ENCODE measurements at regions not wholly inside any gene's neighbourhood (a gene's known extent, or its start where the extent isn't known, plus 50 kb on each side); places are given as distances from the start of the nearest gene placed in this dataset.

GRCh38 chr10:104582966-104583365 is 58.1 kb upstream of the SORCS3 start:
- peaks cover 22% of the 10 kb centered on the region for H3K4me1 Mint-ChIP-seq (ENCODE audit: low read depth)
- no peak overlapping the region for H3K4me3 Mint-ChIP-seq
- H3K9me3 Mint-ChIP-seq: no peaks in the 10 kb centered on the region
- no peak for TF ChIP-seq CTCF (IDR thresholded peaks at IDR 0.05)
- H3K27me3 Mint-ChIP-seq: peaks cover 16% of the 10 kb centered on the region
- no peak overlapping the region for H3K27ac Mint-ChIP-seq
- H3K36me3 Mint-ChIP-seq (ENCODE audit: low read depth): no peaks in the 10 kb centered on the region
- intact Hi-C loops (cut with micrococcal nuclease): no loop called here
- ChIA-PET CTCF (interaction anchor here (1.3 kb wide), 1 partner anchor 20 kb away, joined by 4 read pairs; no protein-coding TSS in a partner anchor), POLR2A (no interaction called here)
- DNase-seq (no peak), ATAC-seq (no peak)

GRCh38 chr10:104584541-104584940 is 56.5 kb upstream of the SORCS3 start:
- ChIA-PET POLR2A (no interaction called here), CTCF (no interaction called here)
- ATAC-seq: no peak
- peaks cover 13% of the 10 kb centered on the region for H3K27me3 Mint-ChIP-seq
- peaks cover 22% of the 10 kb centered on the region for H3K4me1 Mint-ChIP-seq (ENCODE audit: low read depth)
- intact Hi-C loops (cut with micrococcal nuclease): no loop called here
- no peak overlapping the region for H3K4me3 Mint-ChIP-seq
- no peaks in the 10 kb centered on the region for H3K36me3 Mint-ChIP-seq (ENCODE audit: low read depth)
- TF ChIP-seq CTCF (IDR thresholded peaks at IDR 0.05): no peak
- no peak overlapping the region for H3K27ac Mint-ChIP-seq
- no peak for DNase-seq
- no peaks in the 10 kb centered on the region for H3K9me3 Mint-ChIP-seq

- ChIA-PET POLR2A (no interaction called here), CTCF (no interaction called here)
- Mint-ChIP-seq H3K4me1 (ENCODE audit: low read depth) (peaks cover 18% of the 10 kb centered on the region), H3K27me3 (peaks cover 6% of the 10 kb centered on the region), H3K27ac (no peak overlapping the region), H3K9me3 (no peaks in the 10 kb centered on the region), H3K36me3 (ENCODE audit: low read depth) (no peaks in the 10 kb centered on the region), H3K4me3 (no peak overlapping the region)
- DNase-seq (no peak), ATAC-seq (no peak)
- TF ChIP-seq CTCF (IDR thresholded peaks at IDR 0.05): no peak
- intact Hi-C loops (cut with micrococcal nuclease): no loop called here
These were observed 53.3 kb upstream of the SORCS3 start for GRCh38 chr10:104587751-104588150.

GRCh38 chr10:104589431-104589830 is 51.7 kb upstream of the SORCS3 start:
- no peak overlapping the region for H3K4me3 Mint-ChIP-seq
- H3K27ac Mint-ChIP-seq: no peak overlapping the region
- no peaks in the 10 kb centered on the region for H3K9me3 Mint-ChIP-seq
- intact Hi-C loops (cut with micrococcal nuclease): no loop called here
- ChIA-PET CTCF (interaction anchor here (0.7 to 1.7 kb wide), 2 partner anchors 10 to 284 kb away, joined by 3 to 8 read pairs; no protein-coding TSS in a partner anchor), POLR2A (interaction anchor here (0.8 kb wide), 1 partner anchor 260 kb away, joined by 3 read pairs; no protein-coding TSS in a partner anchor)
- ATAC-seq (no peak), DNase-seq (no peak)
- H3K36me3 Mint-ChIP-seq (ENCODE audit: low read depth): no peaks in the 10 kb centered on the region
- H3K27me3 Mint-ChIP-seq: peaks cover 8% of the 10 kb centered on the region
- H3K4me1 Mint-ChIP-seq (ENCODE audit: low read depth): peaks cover 18% of the 10 kb centered on the region
- no peak for TF ChIP-seq CTCF (IDR thresholded peaks at IDR 0.05)

GRCh38 chr10:104589871-104590270 is 51.2 kb upstream of the SORCS3 start:
- ATAC-seq (no peak), DNase-seq (no peak)
- Mint-ChIP-seq H3K4me1 (ENCODE audit: low read depth) (peaks cover 18% of the 10 kb centered on the region), H3K27me3 (peaks cover 11% of the 10 kb centered on the region), H3K27ac (no peak overlapping the region), H3K36me3 (ENCODE audit: low read depth) (no peaks in the 10 kb centered on the region), H3K9me3 (no peaks in the 10 kb centered on the region), H3K4me3 (no peak overlapping the region)
- ChIA-PET POLR2A (interaction anchor here (0.8 kb wide), 1 partner anchor 261 kb away, joined by 3 read pairs; no protein-coding TSS in a partner anchor), CTCF (interaction anchor here (0.7 to 1.7 kb wide), 2 partner anchors 10 to 284 kb away, joined by 3 to 8 read pairs; no protein-coding TSS in a partner anchor)
- intact Hi-C loops (cut with micrococcal nuclease): no loop called here
- TF ChIP-seq CTCF (IDR thresholded peaks at IDR 0.05): no peak

Measured in activated CD8-positive, alpha-beta T cell treated with anti-CD3 and anti-CD28 coated beads for 36 hours (primary cell).